CD4-positive, alpha-beta T cell treated with Interleukin-10 for 1 hour (primary cell): ENCODE measurements at regions not wholly inside any gene's neighbourhood (a gene's known extent, or its start where the extent isn't known, plus 50 kb on each side); places are given as distances from the start of the nearest gene placed in this dataset.
A peak's percentile ranks its signal among the peaks of the same experiment; 100 is the strongest.

ENCODE experiments used
- DNase-seq: peaks from one replicate; pipeline ENCODE4 v3.0.0-alpha.2; 2020

GRCh38 chr4:38567457-38567856, 96.5 kb upstream of the KLF3 start:
- no peak for DNase-seq

DNA sequence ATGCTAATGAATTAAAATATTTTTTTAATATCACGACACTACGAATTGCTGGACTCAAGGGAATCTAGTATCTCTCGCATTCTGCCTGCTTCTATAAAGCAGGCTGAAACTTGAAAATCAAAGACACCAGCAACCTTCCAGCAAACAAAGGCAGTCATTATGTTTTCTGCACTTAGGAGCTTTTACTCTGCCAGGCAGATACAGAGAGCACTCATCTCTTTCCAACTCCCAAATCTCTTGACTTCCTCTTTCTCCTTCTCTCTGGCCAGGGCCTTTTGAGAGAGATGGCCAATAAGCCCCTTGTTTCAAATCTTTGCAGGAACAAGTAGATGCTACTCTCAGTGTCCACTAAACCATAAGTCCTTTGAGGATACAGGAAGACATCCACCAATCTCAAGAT, 95.2 kb upstream of the KLF3 start:
- no peak for DNase-seq

DNA sequence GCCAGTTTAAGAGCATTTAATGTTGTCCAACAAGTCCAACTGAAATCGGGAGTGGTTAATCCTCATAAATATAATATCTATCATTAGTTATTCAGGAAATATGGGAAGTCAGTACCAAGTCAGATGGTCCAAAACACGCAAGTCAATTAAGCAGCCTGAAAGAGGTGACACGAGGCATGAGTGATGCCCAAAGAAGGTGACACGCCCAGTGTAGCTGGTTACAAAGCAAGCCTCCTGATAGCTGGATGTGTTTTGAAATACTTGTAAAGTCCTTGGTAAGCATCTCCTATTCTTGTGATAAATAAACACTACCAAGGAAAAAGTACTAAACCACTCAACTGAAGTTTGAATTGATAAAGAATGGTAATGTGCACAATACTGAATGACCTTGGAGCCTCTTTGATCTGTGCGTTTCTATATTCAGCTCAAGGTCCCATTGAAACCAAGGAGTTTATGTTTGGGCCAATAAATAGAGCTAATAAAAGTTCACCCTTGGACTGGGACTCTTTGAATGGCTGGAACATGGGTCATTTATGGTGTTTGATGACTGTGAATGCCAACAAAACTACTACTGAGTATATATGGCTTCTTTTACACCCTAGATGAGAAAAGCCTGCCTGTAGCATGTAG, 93.2 kb upstream of the KLF3 start:
- no peak for DNase-seq

GRCh38 chr4:38572793-38573192, 91.2 kb upstream of the KLF3 start:
- DNase-seq = no peak

- DNase-seq = no peak
Measured at GRCh38 chr4:38574559-38575333, 89.3 kb upstream of the KLF3 start.

DNA sequence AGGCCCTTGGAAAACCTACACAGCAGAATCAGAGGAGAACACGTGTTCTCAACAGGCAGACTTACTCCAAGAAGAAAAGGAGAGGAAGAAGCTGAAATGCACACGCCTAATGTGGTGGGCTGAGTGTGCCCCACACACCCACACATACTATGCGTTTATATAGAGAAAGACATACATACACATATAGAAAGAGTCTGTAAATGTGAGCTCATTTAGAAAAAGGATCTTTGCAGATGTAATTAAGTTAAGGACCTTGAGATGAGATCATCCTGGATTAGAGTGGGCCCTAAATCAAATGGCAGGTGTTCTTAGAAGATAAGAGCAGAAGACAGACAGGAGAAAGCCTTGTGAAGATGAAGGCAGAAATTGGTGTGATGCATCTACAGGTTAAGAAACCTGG, 87.2 kb upstream of the KLF3 start:
- DNase-seq = no peak

GRCh38 chr4:38577462-38577861, 86.5 kb upstream of the KLF3 start:
- no peak for DNase-seq

DNA sequence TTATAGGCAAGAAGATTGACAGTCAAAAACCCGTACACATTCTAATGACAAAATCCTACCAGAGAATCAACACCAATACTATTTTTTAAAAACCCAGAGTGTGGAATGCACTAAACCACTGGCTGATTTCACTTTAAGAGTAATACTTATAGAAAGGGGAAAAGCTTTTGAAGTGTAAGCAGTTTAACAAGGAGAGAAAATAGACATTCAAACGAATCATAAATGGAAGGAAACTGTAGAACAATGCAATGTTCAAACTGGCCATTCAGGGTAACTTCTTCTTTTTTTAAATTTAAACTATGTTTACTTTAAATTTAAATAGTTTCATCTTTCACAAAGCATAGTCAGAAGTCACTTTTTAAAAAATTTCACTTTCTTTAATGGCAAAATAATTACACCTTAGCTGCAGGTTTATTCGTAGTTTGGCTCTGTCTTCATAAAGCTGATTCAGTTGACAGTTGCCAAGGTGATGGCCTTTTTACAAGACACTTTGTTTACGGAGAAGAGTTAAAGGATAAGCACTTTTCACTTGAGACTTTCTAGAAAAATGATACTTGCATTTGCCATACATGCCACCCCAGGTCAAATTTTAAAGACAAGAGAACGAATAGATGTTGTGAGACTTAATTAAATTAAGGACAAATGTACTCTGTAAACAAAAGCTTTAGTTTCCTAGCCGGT, 82.4 kb upstream of the KLF3 start:
- DNase-seq = no peak

- DNase-seq = no peak
Measured at GRCh38 chr4:38582445-38582844, 81.6 kb upstream of the KLF3 start.

- DNase-seq = peak; percentile 36
Measured at GRCh38 chr4:38582889-38583470, 81.0 kb upstream of the KLF3 start.

GRCh38 chr4:38585871-38586270, 78.1 kb upstream of the KLF3 start:
- no peak for DNase-seq

- no peak for DNase-seq
Measured at GRCh38 chr4:38587106-38587505, 76.9 kb upstream of the KLF3 start.

DNA sequence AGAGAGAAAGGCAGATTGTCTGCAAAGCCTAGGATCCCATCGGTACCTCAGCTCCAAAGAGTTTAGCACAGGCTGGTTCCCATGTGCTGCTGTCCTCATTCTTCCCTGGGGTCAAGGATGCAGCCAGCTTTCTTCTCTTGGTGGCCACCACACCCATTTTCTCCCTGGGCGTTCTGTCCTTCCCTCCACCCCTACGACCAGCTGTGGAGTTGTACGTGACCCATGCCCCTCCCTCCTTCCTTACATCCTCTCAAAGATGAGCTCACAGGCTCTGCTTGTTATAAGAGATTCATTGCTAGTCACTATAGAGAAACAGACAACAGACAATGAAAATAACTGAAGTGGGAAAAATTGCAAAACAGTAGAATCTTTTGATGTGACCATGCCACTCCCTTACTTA, 74.0 kb upstream of the KLF3 start:
- DNase-seq = no peak

DNA sequence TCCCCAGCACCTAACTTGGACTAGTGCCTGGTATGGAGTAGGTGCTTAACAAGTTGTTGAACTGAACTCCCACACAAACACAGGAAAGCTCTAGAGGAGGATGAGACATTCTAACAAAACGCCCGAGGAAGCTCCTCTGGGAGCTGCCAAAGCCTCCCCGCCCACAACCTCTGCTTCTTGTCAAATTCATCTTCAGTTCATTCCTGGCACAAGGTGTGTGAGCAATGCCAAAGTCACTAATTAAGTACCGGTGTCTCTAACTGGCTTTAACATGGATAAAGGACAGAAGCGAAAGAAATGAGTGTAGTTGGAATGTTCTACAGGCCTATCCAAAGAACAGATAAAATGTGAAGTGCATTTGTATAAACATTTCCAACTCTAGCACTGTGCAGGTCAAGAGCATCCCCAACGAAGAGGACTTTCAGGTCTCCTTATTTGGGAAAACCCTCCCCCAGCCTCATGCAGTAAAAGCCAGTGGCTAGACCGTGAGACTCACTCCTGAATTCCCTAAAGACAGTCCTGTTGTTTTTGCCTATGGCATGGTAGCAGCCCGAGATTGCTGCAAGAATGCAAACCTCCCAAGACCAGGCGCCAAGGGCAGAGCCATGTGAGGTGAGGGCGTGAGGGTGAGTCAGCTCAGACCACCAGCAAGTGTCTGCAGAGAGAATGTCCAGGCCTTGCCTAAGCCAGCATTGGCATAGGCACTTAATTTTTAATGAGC, 72.2 kb upstream of the KLF3 start:
- DNase-seq = no peak

DNA sequence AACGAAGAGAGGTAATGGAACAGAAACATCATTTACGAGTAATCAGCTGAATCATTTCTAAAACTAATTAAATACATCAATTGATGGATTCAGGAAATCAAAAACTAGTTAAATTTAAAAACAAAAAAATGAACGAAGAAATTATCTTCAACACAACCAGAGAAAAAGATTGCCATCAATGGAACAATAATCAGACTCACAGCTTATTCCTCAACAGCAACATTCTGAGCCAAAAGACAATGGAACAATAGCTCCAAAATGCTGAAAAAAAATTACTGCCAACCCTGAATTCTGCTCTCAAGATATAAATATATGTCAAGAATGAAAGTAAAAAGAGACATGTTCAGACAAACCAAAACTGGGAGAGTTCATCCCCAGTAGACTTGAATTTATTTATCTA, 65.5 kb upstream of the KLF3 start:
- no peak for DNase-seq

DNA sequence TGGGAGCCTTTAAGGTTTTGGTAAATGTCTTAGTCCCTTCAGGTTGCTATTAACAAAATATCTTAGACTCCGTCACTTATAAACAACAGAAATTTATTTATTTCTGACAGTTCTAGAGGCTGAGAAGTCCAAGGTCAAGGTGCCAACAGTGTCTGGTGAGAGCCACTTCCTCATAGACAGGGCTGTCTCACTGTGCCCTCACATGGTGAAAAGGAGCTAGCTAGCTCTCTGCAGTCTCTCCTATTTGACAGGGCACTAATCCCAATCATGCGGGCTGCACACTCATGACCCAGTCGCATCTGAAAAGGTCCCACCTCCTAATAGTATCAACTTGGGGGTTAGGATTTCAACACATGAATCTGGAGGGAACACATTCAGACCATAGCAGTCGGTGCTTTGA, 63.4 kb upstream of the KLF3 start:
- DNase-seq = no peak

DNA sequence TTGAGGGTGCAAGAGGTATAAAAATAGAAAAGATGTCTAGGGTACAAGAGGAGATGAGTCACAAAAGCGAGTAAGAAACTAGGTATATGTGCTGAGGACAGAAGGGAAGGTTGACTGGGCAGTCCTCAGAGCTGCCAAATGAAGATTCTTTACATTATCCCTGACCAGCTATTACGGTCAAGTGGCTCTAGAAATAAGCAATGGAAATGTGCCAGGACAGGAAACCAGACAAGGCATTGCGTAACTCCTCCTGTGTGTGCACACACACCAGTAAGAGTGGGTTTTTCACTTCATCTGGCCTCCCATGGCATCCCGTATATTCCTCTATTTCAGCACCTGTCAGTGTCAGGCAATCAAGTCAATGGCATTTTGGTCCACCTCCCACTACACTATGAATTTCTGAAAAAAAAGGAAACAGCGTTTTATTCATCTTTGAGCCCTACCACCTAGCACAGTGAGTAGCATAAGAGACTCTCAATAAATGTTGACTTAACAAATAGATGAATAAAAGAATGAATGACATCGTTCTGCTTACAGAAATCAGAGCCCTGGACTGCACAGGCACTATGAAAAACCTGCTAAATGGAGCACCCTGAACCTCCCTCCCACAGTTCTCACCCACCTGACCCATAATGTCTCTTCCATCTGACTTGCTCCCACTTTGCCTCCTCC, 62.6 kb upstream of the KLF3 start:
- no peak for DNase-seq

DNA sequence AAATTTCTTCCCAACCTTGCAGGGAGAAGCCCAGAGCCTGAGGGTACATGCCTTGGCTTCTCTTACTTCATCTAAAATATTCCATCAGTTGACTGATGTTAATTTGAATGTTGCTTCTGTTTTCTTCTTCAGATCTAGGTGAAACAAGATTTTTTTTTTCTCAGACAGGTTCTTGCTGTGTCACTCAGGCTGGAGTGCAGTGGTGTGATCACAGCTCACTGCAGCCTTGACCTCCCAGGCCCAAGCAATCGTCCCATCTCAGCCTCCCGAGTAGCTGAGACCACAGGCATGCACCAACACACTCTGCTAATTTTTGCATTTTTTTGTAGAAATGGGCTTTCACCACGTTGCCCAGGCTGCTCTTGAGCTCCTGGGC, 62.1 kb upstream of the KLF3 start:
- no peak for DNase-seq

DNA sequence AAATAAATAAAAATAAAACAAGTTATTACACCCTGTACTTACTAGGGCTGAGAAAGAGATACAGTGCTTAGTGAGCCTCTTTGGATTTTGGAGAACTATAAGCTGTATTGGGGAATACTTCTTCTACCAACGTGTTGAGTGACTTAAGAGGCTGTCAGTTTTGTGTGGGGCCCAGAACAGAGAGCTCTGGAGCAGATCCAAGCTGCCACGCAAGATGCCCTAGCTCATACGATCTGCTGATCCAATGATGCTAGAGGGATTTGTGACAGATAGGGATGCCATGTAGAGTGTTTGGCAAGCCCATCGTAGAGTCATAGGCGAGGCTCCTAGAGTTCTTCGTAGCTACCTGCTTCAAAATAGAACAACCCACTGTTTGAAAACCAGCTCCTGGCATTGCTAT, 60.3 kb upstream of the KLF3 start:
- DNase-seq = no peak

- DNase-seq = no peak
Measured at GRCh38 chr4:38605181-38605752, 58.7 kb upstream of the KLF3 start.

GRCh38 chr4:38605753-38606586, 58.0 kb upstream of the KLF3 start:
- DNase-seq = no peak

GRCh38 chr4:38606587-38606905, 57.5 kb upstream of the KLF3 start:
- DNase-seq = no peak
